KBM-7 (cell line): ENCODE measurements at regions not wholly inside any gene's neighbourhood (a gene's known extent, or its start where the extent isn't known, plus 50 kb on each side); places are given as distances from the start of the nearest gene placed in this dataset.

ENCODE experiments used
- DNase-seq: peaks from one replicate; pipeline ENCODE4 v3.0.0-alpha.2; 2015
- in situ Hi-C: fragments of 300-500 bp; cut with MboI; formaldehyde crosslinking; loops from 2 replicates; pipeline ENCODE4 v1.14.3; 2020; ENCODE audit warnings: low sequenced_read_pairs, low pct_unique_long_range_greater_than_20kb, mixed read lengths

DNA sequence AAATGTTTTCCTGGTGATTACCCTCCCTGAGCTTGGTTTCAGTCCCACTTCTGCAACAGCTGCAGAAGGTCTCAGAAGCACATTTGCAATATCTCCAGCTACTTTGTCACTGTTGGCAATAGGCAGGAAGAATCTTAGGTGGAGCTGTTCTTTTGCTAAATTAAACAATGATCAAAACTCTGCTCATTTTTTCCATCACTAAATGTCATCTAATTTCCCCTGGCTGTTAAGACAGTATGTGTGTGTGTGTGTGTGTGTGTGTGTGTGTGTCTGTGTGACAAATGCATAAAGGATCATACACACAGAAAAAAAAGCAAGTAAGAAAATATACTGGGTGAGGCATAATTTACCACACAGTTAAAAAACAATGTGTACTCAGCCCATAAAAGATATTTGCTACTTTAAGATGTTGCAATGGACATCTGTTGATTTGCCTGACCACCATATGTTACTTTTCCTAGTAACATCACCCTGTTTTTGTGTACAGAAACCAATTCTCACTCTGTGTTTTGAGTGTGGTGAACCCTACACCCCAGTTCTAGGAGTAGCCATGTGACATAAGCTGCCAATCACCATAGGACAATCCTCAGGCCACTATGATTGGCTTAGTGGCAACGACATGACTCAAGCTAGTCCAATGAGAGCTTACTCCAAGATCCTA, 572.6 kb upstream of the CLINT1 start:
- in situ Hi-C loops, result no loop called here
- DNase-seq, result no peak

DNA sequence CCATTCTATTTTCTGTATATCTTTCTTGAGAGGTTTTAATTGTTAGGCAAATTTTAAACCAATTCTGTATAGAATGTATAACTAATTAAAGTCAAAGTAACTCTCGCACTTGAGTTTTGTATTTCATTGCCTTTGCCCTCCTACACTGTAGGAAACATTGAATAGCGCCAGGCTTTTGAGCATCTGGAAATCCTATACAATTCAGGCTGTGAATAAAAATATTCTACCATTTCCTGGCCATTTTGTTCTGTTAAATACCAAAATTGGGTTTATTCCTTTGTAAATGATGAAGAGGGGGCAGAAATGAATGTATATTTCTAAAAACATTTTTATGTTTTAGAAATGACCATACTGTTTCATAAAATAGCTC, 571.8 kb upstream of the CLINT1 start:
- DNase-seq, result no peak
- in situ Hi-C loops, result no loop called here

DNA sequence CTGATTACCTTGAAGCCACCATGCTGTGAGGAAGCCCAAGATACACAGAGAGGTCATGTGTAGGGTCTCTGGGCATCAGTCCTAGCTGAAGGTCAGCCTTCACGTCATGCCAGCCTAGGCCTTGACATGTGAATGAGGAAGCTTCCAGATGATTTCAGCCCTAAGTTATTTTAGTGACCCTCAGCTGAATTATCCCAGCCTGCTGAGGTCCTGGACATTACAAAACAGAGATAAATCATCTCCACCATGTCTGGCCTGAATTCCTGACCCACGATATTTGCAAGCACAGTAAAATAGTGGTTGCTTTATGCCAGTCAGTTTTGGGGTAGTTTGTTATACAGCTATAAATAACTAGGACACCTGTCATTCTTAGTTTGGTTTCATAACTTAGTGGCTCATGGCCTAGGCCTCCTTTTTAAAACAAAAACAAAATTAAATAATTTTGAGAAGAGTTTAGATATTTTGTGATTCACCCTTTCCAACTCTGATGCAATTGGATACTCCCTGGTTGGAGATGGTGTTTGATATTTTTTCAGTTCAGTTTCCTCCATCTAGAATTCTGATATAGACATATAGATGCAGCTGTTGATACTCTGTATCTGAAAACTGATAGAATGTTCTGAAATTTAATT, 571.3 kb upstream of the CLINT1 start:
- in situ Hi-C loops, result no loop called here
- no peak for DNase-seq

GRCh38 chr5:158429564-158429963, 570.6 kb upstream of the CLINT1 start:
- no peak for DNase-seq
- in situ Hi-C loops, result no loop called here

- no peak for DNase-seq
- in situ Hi-C loops, result no loop called here
Observed at GRCh38 chr5:158423623-158424200, 564.8 kb upstream of the CLINT1 start.

- DNase-seq, result no peak
- in situ Hi-C loops, result no loop called here
Observed at GRCh38 chr5:158422653-158423515, 563.9 kb upstream of the CLINT1 start.

GRCh38 chr5:158421319-158421718, 562.4 kb upstream of the CLINT1 start:
- no peak for DNase-seq

DNA sequence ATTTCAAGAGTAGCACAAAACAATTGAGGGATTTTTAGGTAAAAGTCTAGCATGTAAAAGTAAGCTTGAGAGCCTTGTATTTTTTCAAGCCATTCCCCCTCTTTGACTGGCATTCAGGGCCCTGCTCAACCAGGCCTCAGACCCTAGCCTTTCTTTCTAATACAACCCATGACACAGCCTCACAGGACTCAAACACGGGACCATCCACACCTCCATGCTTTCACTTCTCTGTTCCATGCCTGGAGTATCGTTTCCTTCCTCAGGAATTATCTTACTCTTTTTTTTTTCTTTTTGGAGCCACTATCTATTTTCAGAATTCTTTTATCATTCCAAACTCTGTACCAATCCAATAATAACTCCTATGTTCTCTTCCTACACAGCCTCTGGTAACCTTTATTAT, 560.2 kb upstream of the CLINT1 start:
- no peak for DNase-seq
- in situ Hi-C loops, result no loop called here

More at GRCh38 chr5:158421319-158421718, 562.4 kb upstream of the CLINT1 start:
- in situ Hi-C loops, result no loop called here

DNA sequence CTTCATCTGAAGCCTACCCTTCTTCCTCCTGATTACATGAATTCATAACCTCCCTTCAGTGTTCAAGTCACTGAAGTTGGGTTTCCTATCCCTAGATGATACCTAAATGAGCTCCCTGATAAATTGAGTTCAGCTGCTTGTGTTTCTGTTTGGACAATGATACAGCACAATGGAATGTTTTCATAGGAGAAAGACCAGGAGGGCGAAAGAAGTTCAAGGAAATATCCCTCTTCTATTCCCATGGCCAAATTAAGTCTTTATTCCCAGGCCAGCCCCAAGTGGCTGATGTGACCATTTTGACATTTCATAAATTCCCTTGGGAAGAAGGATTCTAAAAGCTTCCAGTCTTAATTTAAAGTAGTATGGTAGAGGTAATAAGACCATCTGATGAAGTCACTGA, 555.8 kb upstream of the CLINT1 start:
- in situ Hi-C loops, result no loop called here
- DNase-seq, result no peak

GRCh38 chr5:158414333-158414762, 555.4 kb upstream of the CLINT1 start:
- in situ Hi-C loops, result no loop called here
- no peak for DNase-seq

- in situ Hi-C loops, result no loop called here
- no peak for DNase-seq
Observed at GRCh38 chr5:158413122-158413680, 554.3 kb upstream of the CLINT1 start.

DNA sequence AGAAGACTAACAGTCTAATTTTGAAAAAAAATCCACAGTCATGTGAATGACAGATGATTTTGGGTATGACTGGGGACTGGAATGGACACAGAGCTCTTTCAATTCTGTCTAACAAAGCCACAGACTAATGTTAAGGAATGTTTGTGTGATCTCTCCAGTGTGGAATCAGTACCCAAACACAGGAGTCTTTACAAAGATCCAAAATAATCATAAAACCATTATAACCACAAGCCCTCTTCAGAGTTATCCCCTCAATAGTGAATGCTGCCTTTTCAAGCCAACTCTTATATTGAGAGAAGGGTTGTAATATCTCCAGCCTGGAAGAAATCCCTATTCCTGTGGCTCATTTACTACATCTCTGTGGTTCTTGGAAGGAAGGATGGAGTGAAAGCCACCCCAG, 552.0 kb upstream of the CLINT1 start:
- DNase-seq, result no peak
- in situ Hi-C loops, result no loop called here

DNA sequence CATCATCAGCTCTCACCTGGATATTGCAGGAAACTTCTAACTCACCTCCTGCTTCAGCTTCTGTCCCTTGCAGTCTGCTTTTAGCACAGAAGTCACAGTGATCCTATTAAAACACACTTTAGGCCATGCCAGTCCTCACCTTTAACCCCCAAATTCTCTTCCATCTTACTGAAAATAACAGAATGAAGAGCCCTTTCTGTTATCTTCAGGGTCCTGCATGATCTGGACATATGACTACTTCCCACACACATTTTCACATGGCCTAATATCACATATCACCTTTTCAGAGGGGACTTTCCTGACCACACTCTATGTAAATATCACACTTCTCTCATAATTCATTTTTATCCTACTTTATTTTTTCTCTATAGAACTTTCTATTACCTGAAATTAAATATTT, 550.6 kb upstream of the CLINT1 start:
- in situ Hi-C loops, result no loop called here
- no peak for DNase-seq

GRCh38 chr5:158407824-158408195, 548.9 kb upstream of the CLINT1 start:
- DNase-seq, result no peak
- in situ Hi-C loops, result no loop called here

GRCh38 chr5:158406884-158407823, 548.2 kb upstream of the CLINT1 start:
- in situ Hi-C loops, result no loop called here
- no peak for DNase-seq

- in situ Hi-C loops, result no loop called here
Observed at GRCh38 chr5:158398360-158399201, 539.6 kb upstream of the CLINT1 start.

GRCh38 chr5:158397278-158397677, 538.3 kb upstream of the CLINT1 start:
- DNase-seq, result no peak
- in situ Hi-C loops, result no loop called here

More at GRCh38 chr5:158398360-158399201, 539.6 kb upstream of the CLINT1 start:
- DNase-seq, result no peak

- in situ Hi-C loops, result no loop called here
Observed at GRCh38 chr5:158394102-158394501, 535.2 kb upstream of the CLINT1 start.

More at GRCh38 chr5:158394102-158394501, 535.2 kb upstream of the CLINT1 start:
- no peak for DNase-seq
